Skeletal muscle cell (primary cell): ENCODE measurements at regions not wholly inside any gene's neighbourhood (a gene's known extent, or its start where the extent isn't known, plus 50 kb on each side); places are given as distances from the start of the nearest gene placed in this dataset.
A peak's percentile ranks its signal among the peaks of the same experiment; 100 is the strongest.
"Not testable (repeated sequence)": the region's sequence is repeated elsewhere in the genome, so short reads cannot be mapped to it uniquely, and the experiment has no call there.

Experiments
- DNase-seq: peaks from one replicate; pipeline ENCODE4 v3.0.0-alpha.2; 2010; ENCODE audit warnings: low read depth
- H3K4me3 ChIP-seq: 2 replicates; pipeline ENCODE4 v1.5.1; 2011; ENCODE audit warnings: low read depth, mild to moderate bottlenecking, control low read depth, low read length, moderate library complexity

GRCh38 chr9:21684831-21685362 lies 117.5 kb upstream of the MTAP start:
- no peak overlapping the region for H3K4me3 ChIP-seq
- no peak for DNase-seq

GRCh38 chr9:21685502-21685901 lies 116.9 kb upstream of the MTAP start:
- no peak for DNase-seq

GRCh38 chr9:21686738-21687137 lies 115.7 kb upstream of the MTAP start:
- H3K4me3 ChIP-seq = no peak overlapping the region
- no peak for DNase-seq

More at GRCh38 chr9:21685502-21685901, 116.9 kb upstream of the MTAP start:
- no peak overlapping the region for H3K4me3 ChIP-seq

GRCh38 chr9:21687351-21687750 lies 115.1 kb upstream of the MTAP start:
- H3K4me3 ChIP-seq = no peak overlapping the region
- DNase-seq = no peak

- DNase-seq = peak; percentile 80
- peak overlapping the region; percentile 16 for H3K4me3 ChIP-seq
Measured at GRCh38 chr9:21688108-21689102, 114.0 kb upstream of the MTAP start.

GRCh38 chr9:21689854-21690253 lies 112.6 kb upstream of the MTAP start:
- DNase-seq = no peak
- no peak overlapping the region for H3K4me3 ChIP-seq

GRCh38 chr9:21690561-21690960 lies 111.9 kb upstream of the MTAP start:
- no peak overlapping the region for H3K4me3 ChIP-seq
- no peak for DNase-seq

- no peak for DNase-seq
- no peak overlapping the region for H3K4me3 ChIP-seq
Measured at GRCh38 chr9:21692390-21692789, 110.0 kb upstream of the MTAP start.

- DNase-seq = no peak
- H3K4me3 ChIP-seq = no peak overlapping the region
Measured at GRCh38 chr9:21694424-21694823, 108.0 kb upstream of the MTAP start.

GRCh38 chr9:21695443-21695842 lies 107.0 kb upstream of the MTAP start:
- no peak overlapping the region for H3K4me3 ChIP-seq
- no peak for DNase-seq

- H3K4me3 ChIP-seq = no peak overlapping the region
- DNase-seq = no peak
Measured at GRCh38 chr9:21695874-21696341, 106.5 kb upstream of the MTAP start.

- DNase-seq = no peak
- no peak overlapping the region for H3K4me3 ChIP-seq
Measured at GRCh38 chr9:21696411-21696871, 106.0 kb upstream of the MTAP start.

- DNase-seq = peak; percentile 55
Measured at GRCh38 chr9:21708260-21708711, 94.2 kb upstream of the MTAP start.

GRCh38 chr9:21708856-21709255 lies 93.6 kb upstream of the MTAP start:
- no peak for DNase-seq
- H3K4me3 ChIP-seq = no peak overlapping the region

More at GRCh38 chr9:21708260-21708711, 94.2 kb upstream of the MTAP start:
- no peak overlapping the region for H3K4me3 ChIP-seq

GRCh38 chr9:21709464-21710058 lies 92.9 kb upstream of the MTAP start:
- no peak overlapping the region for H3K4me3 ChIP-seq
- DNase-seq = no peak

GRCh38 chr9:21710548-21711191 lies 91.8 kb upstream of the MTAP start:
- no peak overlapping the region for H3K4me3 ChIP-seq
- no peak for DNase-seq

- no peak for DNase-seq
- no peak overlapping the region for H3K4me3 ChIP-seq
Measured at GRCh38 chr9:21711504-21711903, 90.9 kb upstream of the MTAP start.

- no peak for DNase-seq
- H3K4me3 ChIP-seq = no peak overlapping the region
Measured at GRCh38 chr9:21715408-21715807, 87.0 kb upstream of the MTAP start.

- no peak for DNase-seq
- no peak overlapping the region for H3K4me3 ChIP-seq
Measured at GRCh38 chr9:21720758-21721157, 81.7 kb upstream of the MTAP start.

- not testable (repeated sequence) for DNase-seq, H3K4me3 ChIP-seq
Measured at GRCh38 chr9:21727411-21727810, 75.0 kb upstream of the MTAP start.
